ENCODE measurements at regions not wholly inside any gene's neighbourhood (a gene's known extent, or its start where the extent isn't known, plus 50 kb on each side); places are given as distances from the start of the nearest gene placed in this dataset.

GRCh38 chr10:118913825-118914224, 115.7 kb upstream of the NANOS1 start:
- TF ChIP-seq RXRA (IDR thresholded peaks at IDR 0.05; ENCODE audit: borderline replicate concordance, low read depth) (no peak), RAD21 (IDR thresholded peaks at IDR 0.05; ENCODE audit: low read length) (no peak), FOXM1 (IDR thresholded peaks at IDR 0.05; ENCODE audit: low read depth) (no peak), USF2 (IDR thresholded peaks at IDR 0.05; ENCODE audit: borderline replicate concordance, low read depth, low read length) (no peak), NFIC (IDR thresholded peaks at IDR 0.05; ENCODE audit: borderline replicate concordance) (no peak), NRF1 (IDR thresholded peaks at IDR 0.05; ENCODE audit: low read depth, low read length) (no peak), MEF2A (IDR thresholded peaks at IDR 0.05; ENCODE audit: borderline replicate concordance, low read depth) (no peak), TCF12 (IDR thresholded peaks at IDR 0.05) (no peak), RCOR1 (IDR thresholded peaks at IDR 0.05; ENCODE audit: low read length) (no peak), RFX5 (IDR thresholded peaks at IDR 0.05; ENCODE audit: low read length) (no peak)
- CTCF ChIA-PET: interaction anchor here (1.1 kb wide), 2 partner anchors 64 to 111 kb away, joined by 3 read pairs; no protein-coding TSS in a partner anchor
- H3K36me3 ChIP-seq (replicated peaks in 1 of 2; ENCODE audit: control insufficient read depth in 1 of 2, insufficient read depth in 2 of 2, low read length in 1 of 2): no peaks in the 10 kb centered on the region
- DNase-seq: no peak
- no peak overlapping the region for H3K27ac ChIP-seq (ENCODE audit: low read depth in 2 of 2, low read length in 1 of 2)
- no peaks in the 10 kb centered on the region for H3K27me3 ChIP-seq (ENCODE audit: insufficient read depth)
- H2AFZ ChIP-seq (ENCODE audit: low read depth): no peak overlapping the region
- POLR2A ChIA-PET: no interaction called here
- no peak overlapping the region for H3K4me3 ChIP-seq (ENCODE audit: low read depth in 2 of 2, low read length in 1 of 2)
- H3K9ac ChIP-seq: no peak overlapping the region
- WGBS (ENCODE audit: low lambda C conversion rate): 46% methylated on average over 4 of the region's 4 CpGs
- no peaks in the 10 kb centered on the region for H3K9me3 ChIP-seq
- peaks cover 0 to 24% of the 10 kb centered on the region in 2 experiments; a peak in 2 of 4 replicates for H3K4me1 ChIP-seq (ENCODE audit: control insufficient read depth in 1 of 2, insufficient read depth in 2 of 2, low read depth in 1 of 2, low read length in 1 of 2)
- H4K20me1 ChIP-seq (ENCODE audit: insufficient read depth): no peaks in the 10 kb centered on the region
- no peaks in the 10 kb centered on the region for H3K79me2 ChIP-seq (ENCODE audit: insufficient read depth)
- H3K9me2 ChIP-seq: no peaks in the 10 kb centered on the region
- H3F3A ChIP-seq (replicated peaks; ENCODE audit: insufficient read depth): no peaks in the 10 kb centered on the region
- H3K4me2 ChIP-seq: no peak overlapping the region

- Histone ChIP-seq H3K36me3 (replicated peaks in 1 of 2; ENCODE audit: control insufficient read depth in 1 of 2, insufficient read depth in 2 of 2, low read length in 1 of 2) (no peaks in the 10 kb centered on the region), H2AFZ (ENCODE audit: low read depth) (no peak overlapping the region), H3K27ac (ENCODE audit: low read depth in 2 of 2, low read length in 1 of 2) (no peak overlapping the region), H3K9ac (no peak overlapping the region), H3K4me1 (ENCODE audit: control insufficient read depth in 1 of 2, insufficient read depth in 2 of 2, low read depth in 1 of 2, low read length in 1 of 2) (peaks cover 0 to 16% of the 10 kb centered on the region in 2 experiments; a peak in 2 of 4 replicates), H4K20me1 (ENCODE audit: insufficient read depth) (no peaks in the 10 kb centered on the region), H3K4me2 (no peak overlapping the region), H3K9me2 (no peaks in the 10 kb centered on the region), H3K9me3 (no peaks in the 10 kb centered on the region), H3K79me2 (ENCODE audit: insufficient read depth) (no peaks in the 10 kb centered on the region), H3K4me3 (ENCODE audit: low read depth in 2 of 2, low read length in 1 of 2) (no peak overlapping the region), H3F3A (replicated peaks; ENCODE audit: insufficient read depth) (no peaks in the 10 kb centered on the region), H3K27me3 (ENCODE audit: insufficient read depth) (no peaks in the 10 kb centered on the region)
- 0 out of 2 replicates have a peak, but pooled peaks have one; percentile 22 for TF ChIP-seq MXI1 (IDR thresholded peaks at IDR 0.05; ENCODE audit: low read depth, low read length)
- TF ChIP-seq CHD2 (IDR thresholded peaks at IDR 0.05; ENCODE audit: low read length, partially characterized antibody): peak; percentile 17
- no peak for TF ChIP-seq YY1 (IDR thresholded peaks at IDR 0.05; ENCODE audit: low read depth)
- TF ChIP-seq TEAD4 (IDR thresholded peaks at IDR 0.05; ENCODE audit: borderline replicate concordance, insufficient read depth): no peak
- no peak for TF ChIP-seq RFX5 (IDR thresholded peaks at IDR 0.05; ENCODE audit: low read length)
- WGBS (ENCODE audit: low lambda C conversion rate): 46% methylated on average over 4 of the region's 4 CpGs
- ChIA-PET CTCF (interaction anchor here (1.1 kb wide), 1 partner anchor 111 kb away, joined by 3 read pairs; no protein-coding TSS in a partner anchor), POLR2A (no interaction called here)
- DNase-seq: peak; percentile 46
Measured at GRCh38 chr10:118914629-118915028, 114.9 kb upstream of the NANOS1 start.
